Transverse colon (tissue), 4 donors: ENCODE measurements at regions not wholly inside any gene's neighbourhood (a gene's known extent, or its start where the extent isn't known, plus 50 kb on each side); places are given as distances from the start of the nearest gene placed in this dataset.

ENCODE experiments used
- DNase-seq: peaks from one replicate; pipeline ENCODE4 v3.0.0-alpha.2; 2019
- H3K27ac ChIP-seq, 4 donors: fragments of 200-600 bp; sonication (generic); 2 replicates each; pipeline ENCODE4 v1.5.1; 2016 to 2018; ENCODE audit warnings: inconsistent platforms in 4 of 4
- H3K27me3 ChIP-seq: fragments of 200-600 bp; sonication (generic); 2 replicates; pipeline ENCODE4 v1.5.1; 2017; ENCODE audit warnings: inconsistent platforms
- H3K36me3 ChIP-seq, 4 donors: fragments of 200-600 bp; sonication (generic); 2 replicates each; pipeline ENCODE4 v1.5.1; 2017 to 2019; ENCODE audit warnings: inconsistent platforms in 4 of 4
- H3K4me1 ChIP-seq, 4 donors: fragments of 200-600 bp; sonication (generic); 2 replicates each; pipeline ENCODE4 v1.5.1; 2017 to 2020; ENCODE audit warnings: inconsistent platforms in 4 of 4
- H3K4me3 ChIP-seq, 4 donors: fragments of 200-600 bp; sonication (generic); 1 replicate in 1 of 4; 2 replicates in 3 of 4; pipeline versions ENCODE4 v1.5.1 to v1.6.1; 2017 to 2019; ENCODE audit warnings: inconsistent platforms in 4 of 4
- H3K9me3 ChIP-seq, 2 donors: fragments of 200-600 bp; sonication (generic); 2 replicates each; pipeline ENCODE4 v1.5.1; 2017 to 2019; ENCODE audit warnings: inconsistent platforms in 2 of 2
- EP300 ChIP-seq: sonication (generic); formaldehyde crosslinking; IDR thresholded peaks from one replicate; pipeline ENCODE4 v1.6.1; 2017; ENCODE audit warnings: antibody characterized with exemption, low read depth
- POLR2A ChIP-seq: fragments of 450-650 bp; IDR thresholded peaks from one replicate; pipeline ENCODE4 v1.6.1; 2016; ENCODE audit warnings: antibody characterized with exemption, mild to moderate bottlenecking, moderate library complexity
- POLR2AphosphoS5 ChIP-seq, 3 donors: sonication (generic); formaldehyde crosslinking; IDR thresholded peaks; one replicate each; pipeline ENCODE4 v1.6.1; 2016; ENCODE audit warnings: antibody characterized with exemption in 3 of 3
- WGBS, 2 donors: methylation state at CpG; one replicate each; pipeline ENCODE4 v1.1.5; 2018; ENCODE audit warnings: low coverage in 1 of 2; 5-methylcytosine and 5-hydroxymethylcytosine counted together
- in situ Hi-C, 4 donors: fragments of 200-750 bp; cut with MboI; loops; one replicate each; pipeline versions ENCODE4 v1.15.0 to v1.15.1; 2017; ENCODE audit warnings: low sequenced_read_pairs in 3 of 4, low pct_ligation_motif_present in 1 of 4, low pct_unique_long_range_greater_than_20kb in 1 of 4
- intact Hi-C: fragments of 100-400 bp; cut with DNase I; formaldehyde crosslinking; loops from one replicate; pipeline ENCODE4 v1.15.1; 2023; ENCODE audit warnings: low total_unique reads
- TF ChIP-seq, protein P1 (sequence below), 5 experiments: fragments of 200-600 bp in 3 of 5; fragments of 450-650 bp in 2 of 5; sonication (generic) in 3 of 5; IDR thresholded peaks; 1 replicate in 2 of 5; 2 replicates in 3 of 5; pipeline ENCODE4 v1.5.1; 2016 to 2017; ENCODE audit warnings: antibody characterized with exemption in 5 of 5, inconsistent platforms in 3 of 5, mild to moderate bottlenecking in 2 of 5, moderate library complexity in 1 of 5

DNA sequence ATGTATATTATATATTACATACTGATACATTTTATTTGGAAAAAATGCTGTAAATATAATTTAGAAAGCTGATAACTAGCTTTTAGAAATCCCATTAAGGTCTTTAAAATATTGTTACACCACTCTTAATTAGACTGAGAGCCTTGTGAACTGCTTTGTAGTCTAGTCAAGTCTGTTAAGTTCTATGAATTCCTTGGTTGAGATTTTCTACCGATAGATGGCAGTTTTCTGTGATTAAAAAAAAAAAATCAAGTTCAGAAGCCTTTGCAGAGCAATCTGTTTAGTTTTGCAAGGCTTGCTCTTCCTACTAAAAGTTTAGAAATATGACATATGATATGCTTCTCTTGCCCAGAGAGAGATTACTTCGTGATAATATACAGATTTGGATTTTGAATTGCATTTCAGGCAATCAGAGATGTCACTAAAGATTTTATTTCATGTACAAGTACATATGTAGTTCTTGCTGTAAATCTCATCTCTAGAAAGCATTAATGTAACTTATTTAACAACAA, 60.4 kb upstream of the SLITRK3 start:
- in situ Hi-C loops: no loop called here
- intact Hi-C loops: no loop called here
- no peak for TF ChIP-seq POLR2AphosphoS5 (IDR thresholded peaks at IDR 0.05)
- no peak for TF ChIP-seq EP300
- TF ChIP-seq POLR2A: no peak
- TF ChIP-seq, protein P1, sequence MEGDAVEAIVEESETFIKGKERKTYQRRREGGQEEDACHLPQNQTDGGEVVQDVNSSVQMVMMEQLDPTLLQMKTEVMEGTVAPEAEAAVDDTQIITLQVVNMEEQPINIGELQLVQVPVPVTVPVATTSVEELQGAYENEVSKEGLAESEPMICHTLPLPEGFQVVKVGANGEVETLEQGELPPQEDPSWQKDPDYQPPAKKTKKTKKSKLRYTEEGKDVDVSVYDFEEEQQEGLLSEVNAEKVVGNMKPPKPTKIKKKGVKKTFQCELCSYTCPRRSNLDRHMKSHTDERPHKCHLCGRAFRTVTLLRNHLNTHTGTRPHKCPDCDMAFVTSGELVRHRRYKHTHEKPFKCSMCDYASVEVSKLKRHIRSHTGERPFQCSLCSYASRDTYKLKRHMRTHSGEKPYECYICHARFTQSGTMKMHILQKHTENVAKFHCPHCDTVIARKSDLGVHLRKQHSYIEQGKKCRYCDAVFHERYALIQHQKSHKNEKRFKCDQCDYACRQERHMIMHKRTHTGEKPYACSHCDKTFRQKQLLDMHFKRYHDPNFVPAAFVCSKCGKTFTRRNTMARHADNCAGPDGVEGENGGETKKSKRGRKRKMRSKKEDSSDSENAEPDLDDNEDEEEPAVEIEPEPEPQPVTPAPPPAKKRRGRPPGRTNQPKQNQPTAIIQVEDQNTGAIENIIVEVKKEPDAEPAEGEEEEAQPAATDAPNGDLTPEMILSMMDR (IDR thresholded peaks at IDR 0.05): no peak
- H3K27me3 ChIP-seq: no peaks in the 10 kb centered on the region
- no peak for DNase-seq
- H3K9me3 ChIP-seq: no peaks in the 10 kb centered on the region
- no peaks in the 10 kb centered on the region for H3K4me1 ChIP-seq
- H3K4me3 ChIP-seq: no peak overlapping the region
- WGBS, 2 donors: 48 to 51% methylated on average over 2 of the region's 2 CpGs
- no peaks in the 10 kb centered on the region for H3K36me3 ChIP-seq
- H3K27ac ChIP-seq: no peak overlapping the region

DNA sequence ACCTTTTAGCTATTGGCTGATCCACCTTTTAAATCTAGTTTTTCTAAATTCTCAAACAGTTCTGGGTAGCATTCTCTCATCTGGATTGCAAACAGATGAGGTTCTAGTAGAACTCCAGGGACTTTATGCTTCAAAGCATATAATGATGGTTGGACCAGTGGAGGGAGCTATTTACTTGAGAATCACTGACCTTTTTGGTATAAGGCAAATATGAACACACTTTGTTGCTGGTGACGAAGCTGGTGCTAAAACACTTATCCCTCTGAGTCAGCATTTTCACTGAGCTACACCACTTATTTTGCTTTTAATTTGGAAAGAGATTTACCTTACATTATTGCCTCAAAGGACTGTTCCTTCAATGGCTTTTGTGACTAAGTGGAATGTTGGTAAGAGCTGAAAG, 58.6 kb upstream of the SLITRK3 start:
- H3K36me3 ChIP-seq: no peaks in the 10 kb centered on the region
- in situ Hi-C loops (no loop called here), intact Hi-C loops (no loop called here)
- TF ChIP-seq, protein P1 (IDR thresholded peaks at IDR 0.05): peak in 2 of 5 experiments; percentile 29 to 33
- TF ChIP-seq POLR2AphosphoS5 (IDR thresholded peaks at IDR 0.05) (no peak), POLR2A (no peak), EP300 (no peak)
- H3K9me3 ChIP-seq: no peaks in the 10 kb centered on the region
- no peak for DNase-seq
- H3K27me3 ChIP-seq: no peaks in the 10 kb centered on the region
- WGBS, 2 donors: 31% methylated on average over 1 of the region's 1 CpG; no CpG with 5 or more reads in 1 of the 2 donors
- H3K27ac ChIP-seq: no peak overlapping the region
- no peaks in the 10 kb centered on the region for H3K4me1 ChIP-seq
- H3K4me3 ChIP-seq: no peak overlapping the region
